NCI-H510A treated with DMSO at 0.1 percent for 48 hours (cell line): ENCODE measurements at regions not wholly inside any gene's neighbourhood (a gene's known extent, or its start where the extent isn't known, plus 50 kb on each side); places are given as distances from the start of the nearest gene placed in this dataset.

Source experiments
- DNase-seq: peaks from one replicate; lab custom pipeline; 2025; lab: John Stamatoyannopoulos, UW

GRCh38 chr5:108649106-108649505 is 98.6 kb upstream of the FER start:
- no peak for DNase-seq

GRCh38 chr5:108642170-108642906 is 105.4 kb upstream of the FER start:
- peak; percentile 35 for DNase-seq

GRCh38 chr5:108641596-108641995 is 106.1 kb upstream of the FER start:
- no peak for DNase-seq

- DNase-seq, result no peak
Observed at GRCh38 chr5:108639366-108639765, 108.3 kb upstream of the FER start.

GRCh38 chr5:108638021-108638420 is 109.7 kb upstream of the FER start:
- no peak for DNase-seq

- DNase-seq, result no peak
Observed at GRCh38 chr5:108637134-108637533, 110.6 kb upstream of the FER start.

- DNase-seq, result no peak
Observed at GRCh38 chr5:108636135-108636853, 111.4 kb upstream of the FER start.

- no peak for DNase-seq
Observed at GRCh38 chr5:108634617-108635288, 112.9 kb upstream of the FER start.

- DNase-seq, result no peak
Observed at GRCh38 chr5:108634010-108634616, 113.6 kb upstream of the FER start.

- no peak for DNase-seq
Observed at GRCh38 chr5:108629779-108630528, 117.7 kb upstream of the FER start.

- no peak for DNase-seq
Observed at GRCh38 chr5:108625654-108626053, 122.0 kb upstream of the FER start.

GRCh38 chr5:108623826-108624225 is 123.9 kb upstream of the FER start:
- DNase-seq, result no peak

GRCh38 chr5:108620516-108620915 is 127.2 kb upstream of the FER start:
- DNase-seq, result no peak

GRCh38 chr5:108619815-108620214 is 127.9 kb upstream of the FER start:
- DNase-seq, result no peak

- no peak for DNase-seq
Observed at GRCh38 chr5:108617467-108618435, 129.9 kb upstream of the FER start.

GRCh38 chr5:108615216-108615615 is 132.5 kb upstream of the FER start:
- no peak for DNase-seq

GRCh38 chr5:108607421-108607820 is 140.3 kb upstream of the FER start:
- DNase-seq, result no peak

GRCh38 chr5:108606185-108606584 is 141.5 kb upstream of the FER start:
- DNase-seq, result no peak

- no peak for DNase-seq
Observed at GRCh38 chr5:108602830-108603229, 144.9 kb upstream of the FER start.

- DNase-seq, result no peak
Observed at GRCh38 chr5:108590799-108591198, 156.9 kb upstream of the FER start.

GRCh38 chr5:108588323-108588722 is 159.4 kb upstream of the FER start:
- no peak for DNase-seq
